OCI-LY7 (cell line): ENCODE measurements at regions not wholly inside any gene's neighbourhood (a gene's known extent, or its start where the extent isn't known, plus 50 kb on each side); places are given as distances from the start of the nearest gene placed in this dataset.

ENCODE experiments used
- BruUV-seq: library from RNA; stranded (reverse); fragments of 400-500 nt; replicated peaks from 2 replicates; lab custom pipeline; 2021; lab: Mats Ljungman, UMichigan
- CTCF ChIA-PET: fragments of 300-600 bp; sonication (Branson Sonifier 250); formaldehyde crosslinking; loops from one replicate; lab custom pipeline; 2022; ENCODE audit warnings: antibody characterized with exemption; ENCODE audit not compliant: unreplicated experiment; lab: Charles Lee
- POLR2A ChIA-PET: fragments of 300-600 bp; sonication (Branson Sonifier 250); formaldehyde crosslinking; loops from one replicate; lab custom pipeline; 2022; ENCODE audit warnings: antibody characterized with exemption; lab: Charles Lee
- DNase-seq: peaks from one replicate; pipeline ENCODE4 v3.0.0-alpha.2; 2015; ENCODE audit warnings: low spot score
- H2AFZ ChIP-seq: fragments of 200-600 bp; sonication (generic), shearing (Covaris generic); 2 replicates; pipeline ENCODE4 v1.6.1; 2014; ENCODE audit warnings: mild to moderate bottlenecking, antibody characterized with exemption, low read length, moderate library complexity
- H3K27ac ChIP-seq: fragments of 200-600 bp; sonication (generic); 2 replicates; pipeline ENCODE4 v1.5.1; 2014; ENCODE audit warnings: mixed run types, low read depth, mild to moderate bottlenecking, moderate library complexity, low read length, inconsistent platforms; ENCODE audit not compliant: poor library complexity, severe bottlenecking
- H3K36me3 ChIP-seq: fragments of 200-600 bp; sonication (generic); 2 replicates; pipeline ENCODE4 v1.6.1; 2014; ENCODE audit warnings: mild to moderate bottlenecking, antibody characterized with exemption, low read length, moderate library complexity, mixed read lengths; ENCODE audit not compliant: insufficient read depth
- H3K4me1 ChIP-seq: fragments of 200-600 bp; sonication (generic); 2 replicates; pipeline ENCODE4 v1.5.1; 2014; ENCODE audit warnings: mild to moderate bottlenecking, low read length; ENCODE audit not compliant: insufficient read depth, poor library complexity, severe bottlenecking
- H3K4me2 ChIP-seq: fragments of 200-600 bp; sonication (generic); 2 replicates; pipeline ENCODE4 v1.6.1; 2014; ENCODE audit warnings: mild to moderate bottlenecking, low read length
- H3K4me3 ChIP-seq: fragments of 200-600 bp; sonication (generic); 2 replicates; pipeline ENCODE4 v1.5.1; 2014; ENCODE audit warnings: mild to moderate bottlenecking, low read depth, low read length; ENCODE audit not compliant: poor library complexity, severe bottlenecking
- H3K79me2 ChIP-seq: fragments of 200-600 bp; sonication (generic); 2 replicates; pipeline ENCODE4 v1.6.1; 2016; ENCODE audit warnings: low read depth, mild to moderate bottlenecking, low read length, moderate library complexity, mixed read lengths; ENCODE audit not compliant: insufficient read depth
- H3K9me2 ChIP-seq: fragments of 200-600 bp; sonication (generic); 2 replicates; pipeline ENCODE4 v1.6.1; 2016; ENCODE audit warnings: mild to moderate bottlenecking, low read length, mixed read lengths; ENCODE audit not compliant: insufficient read depth
- H3K9me3 ChIP-seq: fragments of 200-600 bp; sonication (generic); 2 replicates; pipeline ENCODE4 v1.6.1; 2014; ENCODE audit warnings: mild to moderate bottlenecking, mixed run types, low read length, mixed read lengths
- H4K20me1 ChIP-seq: fragments of 200-600 bp; sonication (generic); 2 replicates; pipeline ENCODE4 v1.6.1; 2014; ENCODE audit warnings: mild to moderate bottlenecking, antibody characterized with exemption, low read length, moderate library complexity, mixed read lengths; ENCODE audit not compliant: insufficient read depth
- CTCF ChIP-seq: fragments of 200-600 bp; sonication (generic); conservative IDR thresholded peaks from 2 replicates; pipeline ENCODE4 v1.5.1; 2014; ENCODE audit warnings: mild to moderate bottlenecking, antibody characterized with exemption, low read length, moderate library complexity, mixed read lengths
- EZH2phosphoT487 ChIP-seq: fragments of 200-600 bp; sonication (generic); IDR thresholded peaks from 2 replicates; pipeline ENCODE4 v1.6.1; 2018; ENCODE audit warnings: low read depth, borderline replicate concordance, mild to moderate bottlenecking, mixed run types, antibody characterized with exemption, low read length, moderate library complexity, mixed read lengths
- intact Hi-C: fragments of 100-400 bp; cut with micrococcal nuclease; formaldehyde crosslinking; loops from one replicate; pipeline ENCODE4 v1.10.0; 2022; ENCODE audit not compliant: unreplicated experiment

DNA sequence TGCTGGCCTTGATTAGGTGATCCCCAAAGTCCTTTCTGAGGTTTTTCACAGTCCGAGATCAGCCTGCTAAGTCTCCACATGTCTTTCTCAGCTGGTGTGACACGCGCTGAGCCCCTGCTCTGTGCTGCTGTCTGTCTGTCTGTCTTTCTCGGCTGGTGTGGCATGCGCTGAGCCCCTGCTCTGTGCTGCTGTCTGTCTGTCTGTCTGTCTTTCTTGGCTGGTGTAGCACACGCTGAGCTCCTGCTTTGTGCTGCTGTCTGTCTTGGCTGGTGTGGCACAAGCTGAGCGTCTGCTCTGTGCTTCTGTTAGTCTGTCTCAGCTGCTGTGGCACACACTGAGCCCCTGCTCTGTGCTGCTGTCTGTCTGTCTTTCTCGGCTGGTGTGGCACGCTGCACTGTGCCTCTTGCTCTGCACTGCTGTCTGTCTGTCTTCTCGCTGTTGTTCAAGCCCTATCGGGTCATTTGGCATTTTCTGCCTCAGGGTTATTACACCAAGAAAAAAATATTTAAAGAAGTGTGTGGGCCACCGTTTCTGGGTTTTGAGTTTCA, 217.3 kb upstream of the SHH start:
- no TSS peak for BruUV-seq
- ChIA-PET CTCF (no interaction called here), POLR2A (interaction anchor here (0.5 to 0.6 kb wide), 2 partner anchors 606 to 759 kb away, joined by 4 read pairs; no protein-coding TSS in a partner anchor)
- H3K4me1 ChIP-seq = peaks cover 5% of the 10 kb centered on the region
- H4K20me1 ChIP-seq = no peaks in the 10 kb centered on the region
- H3K9me2 ChIP-seq = no peaks in the 10 kb centered on the region
- H3K9me3 ChIP-seq = peaks cover 6% of the 10 kb centered on the region; the same call in 1 of the 2 replicates
- H3K79me2 ChIP-seq = no peaks in the 10 kb centered on the region
- no peak overlapping the region for H3K4me3 ChIP-seq
- no peak overlapping the region for H3K27ac ChIP-seq
- H3K4me2 ChIP-seq = no peak overlapping the region
- no peak for DNase-seq
- H3K36me3 ChIP-seq = no peaks in the 10 kb centered on the region
- no peak for TF ChIP-seq CTCF
- no peak for TF ChIP-seq EZH2phosphoT487
- intact Hi-C loops = no loop called here
- H2AFZ ChIP-seq = no peak overlapping the region

- no peak overlapping the region for H2AFZ ChIP-seq
- intact Hi-C loops = no loop called here
- peaks cover 6% of the 10 kb centered on the region; the same call in 1 of the 2 replicates for H3K9me3 ChIP-seq
- no peak for TF ChIP-seq CTCF
- TF ChIP-seq EZH2phosphoT487 = no peak
- no peaks in the 10 kb centered on the region for H4K20me1 ChIP-seq
- CTCF ChIA-PET = no interaction called here
- no peaks in the 10 kb centered on the region for H3K4me1 ChIP-seq
- H3K79me2 ChIP-seq = no peaks in the 10 kb centered on the region
- H3K9me2 ChIP-seq = no peaks in the 10 kb centered on the region
- no TSS peak for BruUV-seq
- H3K4me3 ChIP-seq = no peak overlapping the region
- no peaks in the 10 kb centered on the region for H3K36me3 ChIP-seq
- H3K4me2 ChIP-seq = no peak overlapping the region
- POLR2A ChIA-PET = no interaction called here
- no peak overlapping the region for H3K27ac ChIP-seq
- no peak for DNase-seq
These were observed 216.3 kb upstream of the SHH start for GRCh38 chr7:156028521-156028920.

- no peak overlapping the region for H3K27ac ChIP-seq
- H3K4me2 ChIP-seq = no peak overlapping the region
- no peak for TF ChIP-seq CTCF
- TF ChIP-seq EZH2phosphoT487 = no peak
- intact Hi-C loops = no loop called here
- ChIA-PET CTCF (no interaction called here), POLR2A (no interaction called here)
- BruUV-seq = no TSS peak
- no peaks in the 10 kb centered on the region for H3K9me2 ChIP-seq
- H3K4me1 ChIP-seq = no peaks in the 10 kb centered on the region
- H3K79me2 ChIP-seq = no peaks in the 10 kb centered on the region
- no peak for DNase-seq
- H2AFZ ChIP-seq = no peak overlapping the region
- no peak overlapping the region for H3K4me3 ChIP-seq
- peaks cover 3% of the 10 kb centered on the region; the same call in 1 of the 2 replicates for H3K9me3 ChIP-seq
- no peaks in the 10 kb centered on the region for H4K20me1 ChIP-seq
- H3K36me3 ChIP-seq = no peaks in the 10 kb centered on the region
These were observed 215.6 kb upstream of the SHH start for GRCh38 chr7:156027821-156028220.
